ENCODE measurements at regions not wholly inside any gene's neighbourhood (a gene's known extent, or its start where the extent isn't known, plus 50 kb on each side); places are given as distances from the start of the nearest gene placed in this dataset.

DNA sequence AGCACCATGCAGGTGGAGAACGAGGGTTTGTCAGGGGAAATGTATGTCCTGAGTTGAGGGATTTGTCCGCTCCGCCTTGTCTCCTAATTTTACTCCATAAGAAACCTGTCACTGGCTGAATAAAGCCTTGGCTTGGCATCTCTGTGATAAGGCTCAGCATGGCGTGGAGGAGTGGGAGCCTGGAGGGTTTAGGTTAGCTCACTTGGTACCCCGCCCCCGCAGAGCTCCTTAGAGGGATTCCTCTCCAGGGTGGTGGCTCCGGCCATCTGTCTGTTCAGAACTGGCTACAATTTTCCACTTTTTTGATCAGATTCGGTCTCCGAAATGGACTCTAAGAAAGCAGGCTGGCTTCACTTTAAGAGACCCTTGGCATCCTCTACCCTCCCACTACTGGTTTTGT is 192.2 kb upstream of the SYNDIG1 start:
- DNase-seq (ENCODE audit: low read depth in 1 of 2, low spot score in 1 of 2): no peak

DNA sequence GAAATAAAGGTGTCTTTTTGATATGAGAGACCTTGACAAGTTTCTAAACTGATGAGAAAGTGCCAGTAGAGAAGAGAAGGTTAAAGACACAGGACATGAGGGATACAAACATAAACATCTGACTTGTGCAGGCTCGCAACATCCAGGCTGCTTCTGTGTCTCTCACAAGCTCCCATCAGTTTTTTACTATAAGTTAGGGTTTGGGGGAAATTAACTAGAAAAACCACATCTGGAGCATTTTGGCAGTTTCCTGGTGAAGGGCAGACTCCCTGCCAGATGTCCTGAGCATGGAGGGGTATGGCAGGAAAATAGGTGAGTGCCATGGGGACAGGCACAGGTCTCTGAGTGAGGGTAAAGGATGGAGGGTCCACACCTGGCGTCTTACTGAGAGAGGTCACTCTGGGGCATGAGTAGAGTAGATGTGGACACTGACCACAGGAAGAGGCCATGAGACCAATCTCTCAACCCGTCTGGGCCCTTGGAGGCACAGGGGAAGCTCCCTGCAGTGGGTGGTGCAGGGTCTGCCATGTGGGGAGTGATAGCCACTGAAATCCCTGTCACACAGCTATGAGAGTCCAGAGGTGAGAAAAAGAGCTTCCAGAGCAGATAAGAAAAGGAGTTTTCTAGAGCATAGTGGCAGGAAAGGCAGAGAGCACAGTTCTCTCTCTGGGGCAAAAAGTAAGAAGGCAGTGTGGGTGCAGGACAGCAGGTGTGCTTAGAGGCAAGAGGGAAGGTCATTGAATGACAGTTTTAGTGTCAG is 193.3 kb upstream of the SYNDIG1 start:
- no peak for DNase-seq (ENCODE audit: low read depth in 1 of 2, low spot score in 1 of 2)

DNA sequence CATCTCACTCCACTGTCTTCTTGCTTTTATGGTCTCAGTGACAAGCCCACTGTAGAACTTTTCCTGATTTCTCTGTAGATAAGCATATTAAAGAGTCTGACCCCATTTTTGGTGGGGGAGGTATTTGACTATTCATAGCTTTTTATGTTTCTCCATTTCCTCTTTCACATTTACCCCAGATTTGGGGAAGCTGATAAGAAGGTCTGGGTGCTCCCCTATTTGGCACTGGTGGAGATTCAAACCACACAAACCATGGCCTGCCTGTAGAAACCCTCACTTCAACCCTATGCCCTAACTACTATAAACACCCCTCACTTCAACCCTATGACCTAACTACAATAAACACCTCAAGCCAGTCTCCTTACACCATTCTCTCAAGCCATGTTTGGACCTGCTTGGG is 196.2 kb upstream of the SYNDIG1 start:
- DNase-seq (ENCODE audit: low read depth in 1 of 2, low spot score in 1 of 2): no peak

- no peak for DNase-seq (ENCODE audit: low read depth in 1 of 2, low spot score in 1 of 2)
Observed at GRCh38 chr20:24261351-24261750, 208.1 kb upstream of the SYNDIG1 start.

DNA sequence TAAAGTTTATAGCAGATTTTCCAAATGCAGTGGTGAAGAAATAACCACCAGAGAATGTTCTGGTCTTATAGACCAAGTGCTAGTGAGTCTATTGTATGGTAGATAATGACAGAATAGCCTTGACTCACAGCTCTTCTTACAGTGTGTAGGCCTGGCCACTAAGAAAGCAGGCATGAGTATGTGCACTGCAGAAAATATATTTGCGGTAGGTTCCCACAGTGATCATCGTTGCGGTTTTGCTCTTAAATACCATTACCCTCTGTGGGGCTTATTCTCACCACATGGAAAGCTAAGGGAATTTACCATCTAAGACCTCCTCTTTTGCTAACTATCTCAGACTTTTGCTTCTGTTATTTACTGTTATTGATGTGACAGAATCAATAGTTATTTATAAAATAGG is 212.3 kb upstream of the SYNDIG1 start:
- no peak for DNase-seq (ENCODE audit: low read depth in 1 of 2, low spot score in 1 of 2)

GRCh38 chr20:24256307-24256706 is 213.1 kb upstream of the SYNDIG1 start:
- DNase-seq (ENCODE audit: low read depth in 1 of 2, low spot score in 1 of 2): no peak

- no peak for DNase-seq (ENCODE audit: low read depth in 1 of 2, low spot score in 1 of 2)
Observed at GRCh38 chr20:24254480-24254879, 214.9 kb upstream of the SYNDIG1 start.

GRCh38 chr20:24253321-24253720 is 216.1 kb upstream of the SYNDIG1 start:
- DNase-seq (ENCODE audit: low read depth in 1 of 2, low spot score in 1 of 2): no peak

- no peak for DNase-seq (ENCODE audit: low read depth in 1 of 2, low spot score in 1 of 2)
Observed at GRCh38 chr20:24245094-24245493, 224.3 kb upstream of the SYNDIG1 start.

GRCh38 chr20:24242763-24243162 is 226.7 kb upstream of the SYNDIG1 start:
- no peak for DNase-seq (ENCODE audit: low read depth in 1 of 2, low spot score in 1 of 2)

DNA sequence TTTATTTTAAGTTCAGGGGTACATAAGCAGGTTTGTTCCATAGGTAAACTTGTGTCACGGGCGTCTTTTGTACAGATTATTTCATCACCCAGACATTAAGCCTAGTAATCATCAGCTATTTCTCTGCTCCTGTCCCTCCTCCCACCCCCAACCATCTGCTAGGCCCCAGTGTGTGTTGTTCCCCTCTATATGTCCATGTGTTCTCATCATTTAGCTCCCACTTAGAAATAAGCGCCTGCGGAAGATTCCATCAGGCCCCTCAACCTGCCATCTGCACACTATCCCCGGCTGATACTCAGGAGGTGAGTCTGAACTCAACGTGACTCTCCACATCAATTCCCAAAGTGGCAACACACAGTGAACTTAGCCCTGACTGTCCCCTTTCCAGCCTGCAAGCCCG is 228.0 kb upstream of the SYNDIG1 start:
- DNase-seq (ENCODE audit: low read depth in 1 of 2, low spot score in 1 of 2): no peak

- DNase-seq (ENCODE audit: low read depth in 1 of 2, low spot score in 1 of 2): no peak
Observed at GRCh38 chr20:24236963-24237362, 232.5 kb upstream of the SYNDIG1 start.

- no peak for DNase-seq (ENCODE audit: low read depth in 1 of 2, low spot score in 1 of 2)
Observed at GRCh38 chr20:24236201-24236600, 233.2 kb upstream of the SYNDIG1 start.

- no peak for DNase-seq (ENCODE audit: low read depth in 1 of 2, low spot score in 1 of 2)
Observed at GRCh38 chr20:24235296-24236175, 233.9 kb upstream of the SYNDIG1 start.

GRCh38 chr20:24227600-24227999 is 239.0 kb upstream of the GGTLC1 start:
- no peak for DNase-seq (ENCODE audit: low read depth in 1 of 2, low spot score in 1 of 2)

- DNase-seq (ENCODE audit: low read depth in 1 of 2, low spot score in 1 of 2): no peak
Observed at GRCh38 chr20:24212494-24212893, 223.9 kb upstream of the GGTLC1 start.

DNA sequence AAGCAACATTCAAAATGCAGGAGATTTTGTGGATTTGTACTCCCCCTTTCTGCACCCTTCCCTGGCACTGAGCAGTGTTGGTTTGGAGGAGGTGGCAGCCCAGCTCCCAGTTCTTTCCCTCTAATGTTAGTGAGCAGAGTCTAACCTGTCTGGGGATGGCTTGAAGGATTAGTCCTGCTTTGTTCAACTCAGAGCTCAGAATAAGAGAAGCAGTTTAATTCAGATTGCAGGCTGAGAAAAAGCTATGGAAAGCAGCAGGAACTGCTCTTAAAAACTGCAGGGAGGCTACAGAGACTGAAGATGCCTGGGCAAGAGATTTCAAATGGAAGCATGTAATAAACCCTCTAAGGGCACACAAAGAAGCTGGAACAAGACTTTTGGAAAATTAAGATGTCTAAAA is 223.4 kb upstream of the GGTLC1 start:
- DNase-seq (ENCODE audit: low read depth in 1 of 2, low spot score in 1 of 2): no peak

DNA sequence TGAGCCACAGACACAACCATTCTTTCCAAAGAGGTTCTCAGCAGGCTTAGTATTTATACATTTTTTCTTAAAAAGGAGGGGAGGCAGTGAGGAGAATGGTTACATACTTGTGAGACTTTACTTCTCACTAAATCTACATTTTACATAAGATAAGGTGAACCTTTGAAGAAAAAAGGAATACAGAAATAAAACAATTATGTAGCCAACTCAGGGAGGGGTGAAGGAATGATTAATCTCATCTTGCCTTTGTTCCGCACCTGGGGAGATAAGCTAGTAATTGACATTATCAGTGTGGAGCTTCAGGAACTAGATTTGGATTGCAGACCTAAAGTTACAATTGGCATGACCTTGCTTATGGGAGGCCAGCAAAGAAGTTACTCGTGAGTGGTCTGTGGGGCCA is 221.8 kb upstream of the GGTLC1 start:
- DNase-seq (ENCODE audit: low read depth in 1 of 2, low spot score in 1 of 2): no peak

DNA sequence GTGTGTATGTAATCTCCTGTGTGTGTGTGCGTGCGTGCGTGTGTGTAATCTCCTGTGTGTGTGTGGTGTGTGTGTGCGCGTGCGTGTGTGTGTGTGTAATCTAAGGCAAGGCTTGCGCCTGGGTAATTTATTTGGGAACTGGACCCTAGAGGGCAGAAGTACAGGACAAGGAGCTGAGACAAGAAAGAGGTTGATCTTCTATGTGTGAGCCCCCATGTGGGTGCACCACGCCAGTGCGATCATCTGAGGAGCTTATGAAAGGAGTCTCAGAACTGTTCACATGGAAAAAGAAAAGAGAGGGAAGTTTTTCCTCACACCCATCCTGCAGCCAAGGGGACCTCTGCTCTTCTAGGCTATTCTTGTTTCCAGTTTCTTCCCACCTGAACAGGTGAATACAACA is 220.1 kb upstream of the GGTLC1 start:
- no peak for DNase-seq (ENCODE audit: low read depth in 1 of 2, low spot score in 1 of 2)

DNA sequence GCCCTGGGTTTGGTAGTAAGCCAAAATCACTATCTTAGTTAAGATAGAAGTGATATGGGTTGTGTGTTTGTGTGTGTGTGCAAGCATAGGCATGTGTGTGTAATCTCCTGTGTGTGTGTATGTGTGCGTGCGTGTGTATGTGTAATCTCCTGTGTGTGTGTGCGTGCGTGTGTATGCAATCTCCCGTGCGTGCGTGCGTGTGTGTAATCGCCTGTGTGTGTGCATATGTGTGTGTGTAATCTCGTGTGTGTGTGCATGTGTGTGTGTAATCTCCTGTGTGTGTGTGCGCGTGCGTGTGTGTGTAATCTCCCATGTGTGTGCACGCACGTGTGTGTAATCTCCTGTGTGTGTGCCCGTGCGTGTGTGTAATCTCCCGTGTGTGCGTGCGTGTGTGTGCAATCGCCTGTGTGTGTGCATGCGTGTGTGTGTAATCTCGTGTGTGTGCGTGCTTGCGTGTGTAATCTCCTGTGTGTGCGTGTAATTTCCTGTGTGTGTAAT is 219.3 kb upstream of the GGTLC1 start:
- no peak for DNase-seq (ENCODE audit: low read depth in 1 of 2, low spot score in 1 of 2)

DNA sequence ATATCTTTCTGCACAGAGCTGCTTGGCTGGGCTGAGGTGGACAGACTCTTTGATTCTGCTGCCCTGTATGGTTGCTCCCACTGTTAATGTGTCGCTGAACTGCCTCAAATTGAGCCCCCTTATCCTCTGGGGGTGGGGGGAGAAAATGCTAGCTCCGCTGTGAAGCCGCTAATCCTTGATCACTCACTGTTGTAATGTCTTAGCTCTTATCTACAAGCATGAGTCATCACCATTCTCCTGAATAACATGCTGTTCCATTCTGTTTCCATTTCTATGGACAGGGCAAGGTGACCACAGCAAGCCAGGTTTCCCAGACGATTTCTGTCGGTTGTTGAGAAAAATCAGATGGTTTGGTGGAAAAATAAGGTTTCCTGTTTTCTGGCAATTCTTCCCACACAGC is 218.4 kb upstream of the GGTLC1 start:
- no peak for DNase-seq (ENCODE audit: low read depth in 1 of 2, low spot score in 1 of 2)

DNA sequence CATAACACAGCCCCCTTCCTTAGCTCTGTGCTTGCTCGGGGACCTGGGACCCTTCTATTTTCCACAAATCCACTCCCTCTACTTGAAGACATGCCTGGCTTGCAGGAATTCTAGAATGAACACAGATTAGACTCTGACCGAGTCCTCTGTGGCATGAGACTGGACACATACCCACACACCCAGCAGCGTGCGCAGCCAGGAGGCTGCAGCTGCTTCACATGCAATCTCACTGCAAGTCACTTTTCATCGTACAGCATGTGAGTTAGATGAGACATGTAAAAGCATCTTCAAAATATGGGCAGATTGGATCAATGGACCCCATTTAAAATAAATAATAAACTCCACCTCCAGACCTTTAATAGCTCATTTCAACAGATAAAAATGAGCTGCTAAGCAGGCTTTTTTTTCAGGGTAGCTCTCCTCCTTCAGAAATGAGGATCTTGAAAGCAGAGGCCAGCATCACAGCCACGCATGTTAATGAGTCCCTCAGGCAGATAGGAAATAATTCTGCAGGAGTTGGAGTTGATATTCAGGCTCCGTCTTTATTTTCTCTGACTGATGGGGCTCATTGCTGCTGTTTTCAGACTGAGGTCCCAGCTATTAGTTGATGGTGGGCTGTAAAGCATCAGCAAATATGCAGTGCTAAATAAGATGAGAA is 215.1 kb upstream of the GGTLC1 start:
- no peak for DNase-seq (ENCODE audit: low read depth in 1 of 2, low spot score in 1 of 2)

Data from stimulated activated CD4-positive, alpha-beta T cell treated with anti-CD3 and anti-CD28 coated beads, Interleukin-15, amount 100 ng/mL, for 1 hour (primary cell).